ENCODE measurements at regions not wholly inside any gene's neighbourhood (a gene's known extent, or its start where the extent isn't known, plus 50 kb on each side); places are given as distances from the start of the nearest gene placed in this dataset.

- no peak for DNase-seq (ENCODE audit: low spot score)
- H3K27ac ChIP-seq (ENCODE audit: low read depth in 1 of 2, low read length in 2 of 2), result no peak overlapping the region
- TF ChIP-seq FOXA1 (IDR thresholded peaks at IDR 0.05), result no peak
- no peak for TF ChIP-seq EGR1 (IDR thresholded peaks at IDR 0.05; ENCODE audit: low read depth in 2 of 2)
- TF ChIP-seq SP1 (IDR thresholded peaks at IDR 0.05), result no peak
- TF ChIP-seq GABPA (IDR thresholded peaks at IDR 0.05 in 1 of 2, conservative IDR thresholded peaks at IDR 0.05 in 1 of 2), result no peak
- no peak for TF ChIP-seq HNF4G (IDR thresholded peaks at IDR 0.05)
- TF ChIP-seq CTCF (IDR thresholded peaks at IDR 0.05; ENCODE audit: low read depth, low read length, missing input control), result no peak
- no peaks in the 10 kb centered on the region for H3K36me3 ChIP-seq (ENCODE audit: control insufficient read depth in 4 of 4, insufficient read depth in 3 of 4, low read depth in 1 of 4, low read length in 3 of 4)
- H3K4me1 ChIP-seq (ENCODE audit: control insufficient read depth in 4 of 4, insufficient read depth in 4 of 4, low read length in 3 of 4), result peaks cover 0 to 2% (median 0%) of the 10 kb centered on the region in 4 donors
- WGBS, result 90% methylated on average over 27 of the region's 27 CpGs
- no peaks in the 10 kb centered on the region for H3K9me3 ChIP-seq (ENCODE audit: control insufficient read depth in 4 of 4, low read length in 3 of 4)
- H3K4me3 ChIP-seq (ENCODE audit: low read depth in 1 of 3, low read length in 3 of 3), result no peak overlapping the region
- H3K9ac ChIP-seq (ENCODE audit: low read depth in 1 of 2, low read length in 2 of 2), result no peak overlapping the region
- H3K27me3 ChIP-seq (ENCODE audit: control insufficient read depth in 4 of 4, insufficient read depth in 4 of 4, low read length in 3 of 4), result no peaks in the 10 kb centered on the region
Measured at GRCh38 chr18:79612291-79613108, 67.1 kb upstream of the CTDP1 start.

GRCh38 chr18:79613186-79613931 lies 66.2 kb upstream of the CTDP1 start:
- Histone ChIP-seq H3K36me3 (ENCODE audit: control insufficient read depth in 4 of 4, insufficient read depth in 3 of 4, low read depth in 1 of 4, low read length in 3 of 4) (no peaks in the 10 kb centered on the region), H3K27me3 (ENCODE audit: control insufficient read depth in 4 of 4, insufficient read depth in 4 of 4, low read length in 3 of 4) (no peaks in the 10 kb centered on the region), H3K4me3 (ENCODE audit: low read depth in 1 of 3, low read length in 3 of 3) (no peak overlapping the region), H3K4me1 (ENCODE audit: control insufficient read depth in 4 of 4, insufficient read depth in 4 of 4, low read length in 3 of 4) (peaks cover 0 to 2% (median 0%) of the 10 kb centered on the region in 4 donors), H3K9me3 (ENCODE audit: control insufficient read depth in 4 of 4, low read length in 3 of 4) (no peaks in the 10 kb centered on the region), H3K9ac (ENCODE audit: low read depth in 1 of 2, low read length in 2 of 2) (no peak overlapping the region), H3K27ac (ENCODE audit: low read depth in 1 of 2, low read length in 2 of 2) (no peak overlapping the region)
- 81% methylated on average over 33 of the region's 33 CpGs for WGBS
- no peak for DNase-seq (ENCODE audit: low spot score)
- no peak for TF ChIP-seq NR2F2 (IDR thresholded peaks at IDR 0.05)

- no peaks in the 10 kb centered on the region for H3K9me3 ChIP-seq (ENCODE audit: control insufficient read depth in 4 of 4, low read length in 3 of 4)
- 84% methylated on average over 26 of the region's 26 CpGs for WGBS
- no peak for DNase-seq (ENCODE audit: low spot score)
- TF ChIP-seq HNF4G (IDR thresholded peaks at IDR 0.05) (no peak), GABPA (IDR thresholded peaks at IDR 0.05 in 1 of 2, conservative IDR thresholded peaks at IDR 0.05 in 1 of 2) (no peak), HNF4A (conservative IDR thresholded peaks at IDR 0.05) (no peak), ATF3 (IDR thresholded peaks at IDR 0.05) (no peak)
- H3K4me3 ChIP-seq (ENCODE audit: low read depth in 1 of 3, low read length in 3 of 3), result no peak overlapping the region
- H3K36me3 ChIP-seq (ENCODE audit: control insufficient read depth in 4 of 4, insufficient read depth in 3 of 4, low read depth in 1 of 4, low read length in 3 of 4), result no peaks in the 10 kb centered on the region
- no peak overlapping the region for H3K9ac ChIP-seq (ENCODE audit: low read depth in 1 of 2, low read length in 2 of 2)
- no peak overlapping the region for H3K27ac ChIP-seq (ENCODE audit: low read depth in 1 of 2, low read length in 2 of 2)
- H3K4me1 ChIP-seq (ENCODE audit: control insufficient read depth in 4 of 4, insufficient read depth in 4 of 4, low read length in 3 of 4), result peaks cover 0 to 2% (median 0%) of the 10 kb centered on the region in 4 donors
- no peaks in the 10 kb centered on the region for H3K27me3 ChIP-seq (ENCODE audit: control insufficient read depth in 4 of 4, insufficient read depth in 4 of 4, low read length in 3 of 4)
Measured at GRCh38 chr18:79614211-79614955, 65.2 kb upstream of the CTDP1 start.

Data from liver (tissue), 8 donors.